OCI-LY7 (cell line): ENCODE measurements at regions not wholly inside any gene's neighbourhood (a gene's known extent, or its start where the extent isn't known, plus 50 kb on each side); places are given as distances from the start of the nearest gene placed in this dataset.

ENCODE experiments used
- BruUV-seq: library from RNA; stranded (reverse); fragments of 400-500 nt; replicated peaks from 2 replicates; lab custom pipeline; 2021; lab: Mats Ljungman, UMichigan
- CTCF ChIA-PET: fragments of 300-600 bp; sonication (Branson Sonifier 250); formaldehyde crosslinking; loops from one replicate; lab custom pipeline; 2022; ENCODE audit warnings: antibody characterized with exemption; ENCODE audit not compliant: unreplicated experiment; lab: Charles Lee
- POLR2A ChIA-PET: fragments of 300-600 bp; sonication (Branson Sonifier 250); formaldehyde crosslinking; loops from one replicate; lab custom pipeline; 2022; ENCODE audit warnings: antibody characterized with exemption; lab: Charles Lee
- DNase-seq: peaks from one replicate; pipeline ENCODE4 v3.0.0-alpha.2; 2015; ENCODE audit warnings: low spot score
- H2AFZ ChIP-seq: fragments of 200-600 bp; sonication (generic), shearing (Covaris generic); 2 replicates; pipeline ENCODE4 v1.6.1; 2014; ENCODE audit warnings: mild to moderate bottlenecking, antibody characterized with exemption, low read length, moderate library complexity
- H3K27ac ChIP-seq: fragments of 200-600 bp; sonication (generic); 2 replicates; pipeline ENCODE4 v1.5.1; 2014; ENCODE audit warnings: mixed run types, low read depth, mild to moderate bottlenecking, moderate library complexity, low read length, inconsistent platforms; ENCODE audit not compliant: poor library complexity, severe bottlenecking
- H3K36me3 ChIP-seq: fragments of 200-600 bp; sonication (generic); 2 replicates; pipeline ENCODE4 v1.6.1; 2014; ENCODE audit warnings: mild to moderate bottlenecking, antibody characterized with exemption, low read length, moderate library complexity, mixed read lengths; ENCODE audit not compliant: insufficient read depth
- H3K4me1 ChIP-seq: fragments of 200-600 bp; sonication (generic); 2 replicates; pipeline ENCODE4 v1.5.1; 2014; ENCODE audit warnings: mild to moderate bottlenecking, low read length; ENCODE audit not compliant: insufficient read depth, poor library complexity, severe bottlenecking
- H3K4me2 ChIP-seq: fragments of 200-600 bp; sonication (generic); 2 replicates; pipeline ENCODE4 v1.6.1; 2014; ENCODE audit warnings: mild to moderate bottlenecking, low read length
- H3K4me3 ChIP-seq: fragments of 200-600 bp; sonication (generic); 2 replicates; pipeline ENCODE4 v1.5.1; 2014; ENCODE audit warnings: mild to moderate bottlenecking, low read depth, low read length; ENCODE audit not compliant: poor library complexity, severe bottlenecking
- H3K79me2 ChIP-seq: fragments of 200-600 bp; sonication (generic); 2 replicates; pipeline ENCODE4 v1.6.1; 2016; ENCODE audit warnings: low read depth, mild to moderate bottlenecking, low read length, moderate library complexity, mixed read lengths; ENCODE audit not compliant: insufficient read depth
- H3K9me2 ChIP-seq: fragments of 200-600 bp; sonication (generic); 2 replicates; pipeline ENCODE4 v1.6.1; 2016; ENCODE audit warnings: mild to moderate bottlenecking, low read length, mixed read lengths; ENCODE audit not compliant: insufficient read depth
- H3K9me3 ChIP-seq: fragments of 200-600 bp; sonication (generic); 2 replicates; pipeline ENCODE4 v1.6.1; 2014; ENCODE audit warnings: mild to moderate bottlenecking, mixed run types, low read length, mixed read lengths
- H4K20me1 ChIP-seq: fragments of 200-600 bp; sonication (generic); 2 replicates; pipeline ENCODE4 v1.6.1; 2014; ENCODE audit warnings: mild to moderate bottlenecking, antibody characterized with exemption, low read length, moderate library complexity, mixed read lengths; ENCODE audit not compliant: insufficient read depth
- EZH2phosphoT487 ChIP-seq: fragments of 200-600 bp; sonication (generic); IDR thresholded peaks from 2 replicates; pipeline ENCODE4 v1.6.1; 2018; ENCODE audit warnings: low read depth, borderline replicate concordance, mild to moderate bottlenecking, mixed run types, antibody characterized with exemption, low read length, moderate library complexity, mixed read lengths
- intact Hi-C: fragments of 100-400 bp; cut with micrococcal nuclease; formaldehyde crosslinking; loops from one replicate; pipeline ENCODE4 v1.10.0; 2022; ENCODE audit not compliant: unreplicated experiment
- TF ChIP-seq, protein P1 (sequence below): fragments of 200-600 bp; sonication (generic); conservative IDR thresholded peaks from 2 replicates; pipeline ENCODE4 v1.5.1; 2014; ENCODE audit warnings: mild to moderate bottlenecking, antibody characterized with exemption, low read length, moderate library complexity, mixed read lengths

DNA sequence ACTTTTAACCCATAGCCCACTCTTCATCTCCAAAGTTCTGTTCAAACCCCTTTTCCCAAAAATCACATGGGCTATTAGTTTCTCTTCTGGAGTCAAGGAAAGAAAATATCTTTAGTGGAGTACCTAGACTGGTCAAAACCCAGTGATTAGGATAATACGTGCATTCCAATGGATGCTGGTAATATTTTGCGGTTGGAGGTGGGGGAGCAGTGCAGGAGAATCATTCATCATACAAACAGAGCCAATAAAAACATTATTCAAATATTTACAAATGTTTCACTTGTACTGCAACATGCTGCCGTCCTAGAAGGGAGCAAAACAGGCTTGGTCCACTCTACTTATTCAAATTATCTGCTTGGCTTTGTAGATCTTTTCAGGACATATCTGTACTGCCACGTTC lies 57.2 kb upstream of the RAB9B start:
- intact Hi-C loops = no loop called here
- no TSS peak for BruUV-seq
- Histone ChIP-seq H2AFZ (no peak overlapping the region), H3K79me2 (no peaks in the 10 kb centered on the region), H3K4me1 (no peaks in the 10 kb centered on the region), H3K9me3 (no peaks in the 10 kb centered on the region), H3K36me3 (no peaks in the 10 kb centered on the region), H3K4me2 (no peak overlapping the region), H4K20me1 (no peaks in the 10 kb centered on the region), H3K9me2 (no peaks in the 10 kb centered on the region), H3K27ac (no peak overlapping the region), H3K4me3 (no peak overlapping the region)
- no peak for TF ChIP-seq EZH2phosphoT487
- TF ChIP-seq, protein P1, sequence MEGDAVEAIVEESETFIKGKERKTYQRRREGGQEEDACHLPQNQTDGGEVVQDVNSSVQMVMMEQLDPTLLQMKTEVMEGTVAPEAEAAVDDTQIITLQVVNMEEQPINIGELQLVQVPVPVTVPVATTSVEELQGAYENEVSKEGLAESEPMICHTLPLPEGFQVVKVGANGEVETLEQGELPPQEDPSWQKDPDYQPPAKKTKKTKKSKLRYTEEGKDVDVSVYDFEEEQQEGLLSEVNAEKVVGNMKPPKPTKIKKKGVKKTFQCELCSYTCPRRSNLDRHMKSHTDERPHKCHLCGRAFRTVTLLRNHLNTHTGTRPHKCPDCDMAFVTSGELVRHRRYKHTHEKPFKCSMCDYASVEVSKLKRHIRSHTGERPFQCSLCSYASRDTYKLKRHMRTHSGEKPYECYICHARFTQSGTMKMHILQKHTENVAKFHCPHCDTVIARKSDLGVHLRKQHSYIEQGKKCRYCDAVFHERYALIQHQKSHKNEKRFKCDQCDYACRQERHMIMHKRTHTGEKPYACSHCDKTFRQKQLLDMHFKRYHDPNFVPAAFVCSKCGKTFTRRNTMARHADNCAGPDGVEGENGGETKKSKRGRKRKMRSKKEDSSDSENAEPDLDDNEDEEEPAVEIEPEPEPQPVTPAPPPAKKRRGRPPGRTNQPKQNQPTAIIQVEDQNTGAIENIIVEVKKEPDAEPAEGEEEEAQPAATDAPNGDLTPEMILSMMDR = no peak
- ChIA-PET POLR2A (no interaction called here), CTCF (no interaction called here)
- DNase-seq = no peak

DNA sequence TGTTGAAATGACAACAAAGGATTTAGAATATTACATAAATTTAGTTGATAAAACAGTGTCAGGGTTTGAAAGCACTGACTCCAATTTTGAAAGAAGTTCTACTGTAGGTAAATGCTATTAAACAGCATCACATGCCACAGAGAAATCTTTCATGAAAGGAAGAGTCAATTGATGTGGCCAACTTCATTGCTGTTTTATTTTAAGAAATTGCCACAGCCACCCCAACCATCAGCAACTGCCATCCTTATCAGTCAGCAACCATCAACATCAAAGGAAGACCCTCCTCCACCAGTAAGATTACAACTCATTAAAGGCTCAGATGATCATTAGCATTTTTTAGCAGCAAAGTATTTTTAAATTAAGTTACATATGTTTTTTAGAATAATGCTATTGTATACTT lies 54.6 kb upstream of the RAB9B start:
- Histone ChIP-seq H3K4me3 (no peak overlapping the region), H3K4me2 (no peak overlapping the region), H3K9me3 (no peaks in the 10 kb centered on the region), H3K4me1 (no peaks in the 10 kb centered on the region), H3K79me2 (no peaks in the 10 kb centered on the region), H3K9me2 (no peaks in the 10 kb centered on the region), H3K27ac (no peak overlapping the region), H2AFZ (no peak overlapping the region), H4K20me1 (no peaks in the 10 kb centered on the region), H3K36me3 (no peaks in the 10 kb centered on the region)
- no TSS peak for BruUV-seq
- TF ChIP-seq, protein P1 = no peak
- no peak for TF ChIP-seq EZH2phosphoT487
- POLR2A ChIA-PET = no interaction called here
- CTCF ChIA-PET = no interaction called here
- DNase-seq = no peak
- intact Hi-C loops = no loop called here

DNA sequence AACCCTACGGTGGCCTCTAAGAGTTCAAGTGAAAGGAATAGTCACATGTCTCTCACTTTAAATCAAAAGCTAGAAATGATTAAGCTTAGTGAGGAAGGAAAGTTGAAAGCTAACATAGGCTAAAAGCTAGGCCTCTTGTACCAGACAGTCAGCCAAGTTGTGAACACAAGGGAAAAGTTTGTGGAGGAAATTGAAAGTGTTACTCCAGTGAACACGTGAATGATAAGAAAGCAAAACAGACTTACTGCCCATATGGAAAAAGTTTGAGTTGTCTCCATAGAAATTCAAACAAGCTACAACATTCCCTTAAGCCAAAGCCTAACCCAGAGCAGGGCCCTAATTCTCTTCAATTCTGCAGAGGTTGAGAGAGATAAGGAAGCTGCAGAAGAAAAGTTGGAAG lies 51.5 kb upstream of the RAB9B start:
- no peaks in the 10 kb centered on the region for H4K20me1 ChIP-seq
- H3K9me2 ChIP-seq = no peaks in the 10 kb centered on the region
- H2AFZ ChIP-seq = no peak overlapping the region
- intact Hi-C loops = no loop called here
- ChIA-PET POLR2A (no interaction called here), CTCF (no interaction called here)
- no peak overlapping the region for H3K27ac ChIP-seq
- no TSS peak for BruUV-seq
- H3K4me2 ChIP-seq = no peak overlapping the region
- no peaks in the 10 kb centered on the region for H3K36me3 ChIP-seq
- H3K79me2 ChIP-seq = no peaks in the 10 kb centered on the region
- no peak for TF ChIP-seq EZH2phosphoT487
- TF ChIP-seq, protein P1 = no peak
- DNase-seq = no peak
- no peak overlapping the region for H3K4me3 ChIP-seq
- H3K4me1 ChIP-seq = no peaks in the 10 kb centered on the region
- no peaks in the 10 kb centered on the region for H3K9me3 ChIP-seq
